ACHN (cell line): ENCODE measurements at regions not wholly inside any gene's neighbourhood (a gene's known extent, or its start where the extent isn't known, plus 50 kb on each side); places are given as distances from the start of the nearest gene placed in this dataset.
"Not testable (repeated sequence)": the region's sequence is repeated elsewhere in the genome, so short reads cannot be mapped to it uniquely, and the experiment has no call there.

Source experiments
- DNase-seq: peaks from one replicate; pipeline ENCODE4 v3.0.0-alpha.2; 2015
- in situ Hi-C: cut with HindIII; loops from 2 replicates; pipeline ENCODE4 v1.10.0; 2017; ENCODE audit warnings: low sequenced_read_pairs, low pct_ligation_motif_present, low pct_unique_long_range_greater_than_20kb

- DNase-seq: no peak
- in situ Hi-C loops: no loop called here
Measured at GRCh38 chr5:96229188-96229587, 203.9 kb downstream of the PCSK1 start.

DNA sequence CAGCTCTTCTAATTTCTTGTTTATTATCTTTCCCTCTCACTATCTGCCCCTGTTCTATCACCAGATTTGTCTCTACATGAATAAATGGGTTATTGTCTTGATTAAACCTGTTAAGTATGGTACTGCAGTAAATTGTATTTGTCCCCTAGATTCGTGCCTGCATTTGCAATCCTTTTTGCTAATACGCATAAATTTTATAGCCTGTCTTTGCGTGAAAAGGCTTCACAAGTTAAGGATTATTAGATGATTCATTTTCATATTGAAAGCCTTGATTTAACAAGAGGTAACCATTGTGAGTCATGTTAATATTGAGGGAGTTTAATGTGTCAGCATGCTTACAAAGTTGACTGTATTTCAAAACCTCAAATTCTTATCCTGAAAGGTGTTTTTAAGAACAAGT, 204.6 kb downstream of the PCSK1 start:
- no peak for DNase-seq
- in situ Hi-C loops: no loop called here

- in situ Hi-C loops: no loop called here
- no peak for DNase-seq
Measured at GRCh38 chr5:96227957-96228356, 205.1 kb downstream of the PCSK1 start.

DNA sequence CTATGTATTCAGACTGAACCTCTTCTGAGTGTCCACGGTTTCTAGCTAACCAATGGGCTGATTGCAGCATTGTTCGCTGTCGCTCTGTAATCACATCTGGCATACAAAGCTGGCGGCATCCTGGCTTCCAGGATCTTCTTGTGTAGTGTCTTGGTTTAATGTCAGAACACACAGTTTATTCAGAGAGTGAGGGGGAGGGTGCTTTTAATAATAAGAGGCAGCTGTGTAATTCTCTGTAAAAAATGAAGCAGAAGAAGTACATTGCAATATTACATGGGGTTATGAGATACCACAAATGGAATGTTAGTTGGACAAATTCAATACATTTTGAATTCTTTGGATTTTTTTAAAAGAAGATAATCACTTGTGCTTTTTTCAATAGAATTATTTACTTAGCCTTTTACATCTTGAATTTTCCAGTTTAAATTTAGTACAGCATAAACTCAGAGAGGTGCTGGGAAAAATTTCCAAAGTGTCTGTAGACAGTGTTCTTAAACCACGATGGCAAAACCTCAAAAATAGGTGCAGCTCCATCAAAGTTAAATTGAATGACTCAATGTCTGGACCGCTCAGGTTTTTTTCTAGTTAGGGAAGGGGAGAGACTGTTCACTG, 206.0 kb downstream of the PCSK1 start:
- in situ Hi-C loops: no loop called here
- peak; percentile 3 for DNase-seq

DNA sequence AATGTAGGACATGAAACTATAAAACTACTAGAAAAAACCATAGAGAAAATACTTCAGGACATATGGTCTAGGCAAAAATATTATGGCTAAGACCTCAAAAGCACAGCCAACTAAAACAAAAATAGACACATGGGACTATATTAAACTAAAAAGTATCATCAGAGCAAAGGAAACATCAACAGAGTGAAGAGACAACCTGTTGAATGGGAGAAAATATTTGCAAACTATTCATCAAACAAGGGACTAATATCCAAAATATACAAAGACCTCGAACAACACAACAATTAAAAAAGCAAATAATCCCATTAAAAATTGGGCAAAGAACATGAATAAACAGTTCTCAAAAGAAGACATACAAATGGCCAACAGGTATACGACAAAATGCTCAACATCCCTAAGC, 210.9 kb downstream of the PCSK1 start:
- no peak for DNase-seq
- in situ Hi-C loops: no loop called here

GRCh38 chr5:96220610-96221390, 212.2 kb downstream of the PCSK1 start:
- in situ Hi-C loops: no loop called here
- no peak for DNase-seq

DNA sequence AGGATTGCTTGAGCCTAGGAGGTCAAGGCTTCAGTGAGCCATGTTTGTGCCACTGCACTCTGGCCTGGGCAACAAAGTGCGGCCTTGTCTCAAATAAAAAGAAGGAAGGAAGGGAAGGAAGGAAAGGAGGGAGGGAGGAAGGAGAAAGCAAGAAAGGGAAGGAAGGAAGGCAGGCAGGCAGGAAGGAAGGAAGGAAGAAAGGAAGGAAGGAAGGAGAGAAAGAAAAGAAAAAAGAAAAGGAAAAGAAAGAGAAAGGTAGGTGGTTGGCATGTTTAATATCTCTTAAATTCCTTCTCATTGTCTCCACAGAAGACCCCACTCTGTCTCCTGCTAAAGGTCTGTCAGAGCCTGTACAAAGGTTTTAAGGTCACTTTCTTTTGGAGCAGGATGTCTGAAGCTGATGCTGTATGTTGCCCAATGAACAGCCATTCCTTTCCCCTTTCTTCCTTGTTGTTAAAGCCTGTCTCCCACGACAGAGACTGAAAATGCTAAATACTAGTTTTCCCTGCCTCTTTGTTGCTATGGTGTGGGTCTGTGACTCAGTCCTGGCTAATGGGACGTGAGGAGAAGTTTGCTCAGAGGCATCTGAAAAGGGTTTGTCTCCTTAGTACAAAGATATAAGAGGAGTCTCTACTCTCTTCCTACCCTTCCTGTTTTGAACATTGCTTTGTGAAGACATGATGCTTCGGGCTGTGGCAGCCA, 213.3 kb downstream of the PCSK1 start:
- DNase-seq: no peak
- in situ Hi-C loops: no loop called here

DNA sequence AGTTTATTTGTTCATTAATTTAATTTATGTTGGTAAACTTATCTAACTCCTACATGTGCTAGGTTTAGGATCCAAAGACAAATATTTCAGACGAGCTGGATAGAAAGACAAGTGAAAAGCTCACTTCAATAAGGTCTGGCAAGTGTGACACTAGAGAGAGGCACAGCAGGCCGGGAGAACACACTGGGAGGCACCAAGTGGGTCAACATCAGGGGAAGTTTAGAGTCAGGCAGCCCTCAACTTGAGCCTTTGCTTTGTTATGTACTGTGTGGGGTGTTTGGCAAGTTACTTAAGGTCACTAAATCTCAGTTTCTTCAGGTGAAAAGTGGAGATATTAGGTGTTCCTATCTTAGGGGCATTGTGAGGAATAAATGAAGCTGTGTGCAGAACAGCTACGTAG, 214.4 kb downstream of the PCSK1 start:
- in situ Hi-C loops: no loop called here

DNA sequence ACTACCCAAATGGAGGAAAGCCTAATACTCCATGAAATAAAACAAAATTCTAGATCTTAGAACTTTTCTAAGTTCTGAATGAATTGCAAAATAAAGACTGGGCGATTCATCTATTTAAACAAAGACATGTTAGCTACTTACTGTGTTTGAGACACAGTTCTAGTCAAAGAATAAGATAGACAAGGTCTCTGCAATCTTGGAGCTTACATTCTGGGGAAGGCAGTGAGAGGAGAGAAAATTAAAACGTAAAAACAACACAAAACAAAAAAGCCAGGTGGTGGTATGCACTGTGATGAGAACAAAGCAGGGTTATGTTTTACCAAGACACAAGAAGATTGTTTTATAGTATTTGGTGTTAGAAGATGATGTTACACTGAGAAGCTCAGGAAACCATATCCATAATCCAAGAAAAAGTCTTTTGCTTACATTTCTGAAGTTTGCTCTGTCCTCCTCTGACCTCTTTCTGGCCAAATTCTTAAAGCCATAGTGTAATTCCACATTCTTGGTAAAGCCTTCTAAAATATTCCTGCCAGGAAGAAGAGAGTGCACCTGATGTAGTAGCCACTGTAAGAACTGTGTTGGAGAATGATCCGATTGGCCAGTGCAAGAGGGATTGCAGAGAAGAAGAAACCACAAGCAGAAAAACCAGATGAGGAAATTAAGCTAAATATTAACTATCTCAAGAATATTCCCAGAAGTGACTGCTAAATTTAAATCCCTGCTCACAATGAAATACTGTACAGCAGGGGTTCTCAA, 218.4 kb downstream of the PCSK1 start:
- in situ Hi-C loops: no loop called here
- peak; percentile 23 for DNase-seq

More for the DNA sequence above, 214.4 kb downstream of the PCSK1 start:
- no peak for DNase-seq

- no peak for DNase-seq
- in situ Hi-C loops: no loop called here
Measured at GRCh38 chr5:96209829-96210228, 223.2 kb downstream of the PCSK1 start.

DNA sequence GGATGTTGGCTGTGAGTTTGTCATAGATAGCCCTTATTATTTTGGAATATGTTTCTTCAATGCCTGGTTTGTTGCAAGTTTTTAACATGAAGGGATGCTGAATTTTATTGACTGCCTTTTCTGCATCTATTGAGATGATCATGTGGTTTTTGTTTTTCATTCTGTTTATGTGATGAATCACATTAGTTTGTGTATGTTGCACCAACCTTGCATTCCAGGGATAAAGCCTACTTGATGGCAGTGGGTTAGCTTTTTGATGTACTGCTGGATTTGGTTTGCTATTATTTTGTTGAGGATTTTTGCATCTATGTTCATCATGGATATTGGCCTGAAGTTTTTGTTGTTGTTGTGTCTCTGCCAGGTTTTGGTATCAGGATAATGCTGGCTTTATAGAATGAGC, 225.6 kb downstream of the PCSK1 start:
- DNase-seq: no peak
- in situ Hi-C loops: no loop called here

DNA sequence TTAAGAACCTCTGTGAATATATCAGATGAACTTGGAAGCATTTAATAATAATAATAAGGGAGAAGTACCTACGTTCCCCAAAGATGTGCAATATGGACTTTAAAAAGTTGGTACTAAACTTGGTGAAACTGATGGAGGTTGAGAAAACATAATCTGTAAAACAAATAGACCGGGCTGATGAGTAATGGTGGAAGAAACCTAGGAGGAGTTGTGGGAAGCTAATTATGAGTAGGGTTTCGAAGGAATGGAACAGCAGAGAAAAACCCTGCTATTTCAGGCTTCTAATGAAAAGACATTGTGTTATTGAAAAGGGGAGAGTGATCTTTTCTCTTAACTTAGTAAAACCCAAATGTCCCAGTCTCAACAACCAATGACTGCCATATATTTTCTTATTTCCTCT, 229.3 kb downstream of the PCSK1 start:
- in situ Hi-C loops: no loop called here
- no peak for DNase-seq

DNA sequence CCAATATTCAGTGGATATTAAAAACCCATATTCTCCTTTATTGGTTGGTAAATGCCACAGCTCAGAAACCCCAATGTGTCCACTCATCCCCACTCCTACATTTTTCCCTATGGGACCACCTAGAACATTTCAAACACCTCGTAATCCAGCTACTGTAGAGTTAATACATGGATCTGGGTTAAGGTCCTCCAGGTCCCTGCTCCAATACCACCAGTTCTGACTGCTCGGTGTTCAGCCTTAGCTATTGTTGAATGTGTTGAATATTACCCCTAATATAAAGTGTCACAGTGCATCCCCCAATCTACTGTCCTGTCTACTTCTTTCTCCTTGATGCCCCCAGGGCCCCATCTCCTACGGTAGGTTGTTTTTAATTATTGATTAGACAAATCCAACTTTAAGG, 231.5 kb downstream of the PCSK1 start:
- no peak for DNase-seq
- in situ Hi-C loops: no loop called here

DNA sequence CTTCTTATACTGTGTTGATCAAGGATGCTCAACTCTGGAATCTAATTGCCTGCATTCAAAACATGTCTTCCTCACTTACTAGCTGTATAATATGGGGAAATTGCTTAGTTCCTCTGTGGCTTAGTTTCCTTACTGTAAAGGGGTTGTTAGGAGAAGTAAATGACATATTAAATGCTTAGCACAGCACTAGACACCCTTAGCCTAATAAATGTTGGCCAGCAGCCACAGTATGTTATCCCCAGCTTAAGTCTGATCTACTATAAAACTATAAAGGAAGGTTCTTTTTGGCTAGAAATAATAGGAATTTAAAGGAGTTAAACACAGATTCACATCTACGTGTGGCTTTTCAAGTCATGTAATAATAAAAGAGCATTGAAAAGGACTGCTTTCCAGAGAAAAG, 232.4 kb downstream of the PCSK1 start:
- no peak for DNase-seq
- in situ Hi-C loops: no loop called here

DNA sequence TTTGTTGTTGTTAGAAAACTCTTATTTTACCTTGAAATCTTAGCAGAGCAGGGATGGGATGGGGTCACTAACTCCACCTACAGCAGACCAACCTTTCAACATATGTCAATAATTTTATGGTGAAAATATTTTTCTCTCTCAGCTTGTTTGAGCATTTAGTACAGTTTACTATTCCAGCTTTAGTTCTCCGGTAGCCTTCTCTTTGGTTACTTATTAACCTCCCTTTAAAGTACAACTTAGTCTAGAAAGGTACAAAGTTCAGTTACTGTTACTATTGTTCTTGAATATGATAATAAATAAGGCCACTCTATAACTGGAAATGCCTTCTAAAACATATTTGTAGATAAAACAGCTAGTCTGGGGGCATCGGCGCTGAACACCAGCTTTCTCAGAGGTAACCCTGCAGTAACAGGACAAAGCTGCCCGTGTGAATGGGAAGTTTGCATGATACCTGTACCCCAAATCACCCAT, 233.3 kb downstream of the PCSK1 start:
- in situ Hi-C loops: no loop called here
- peak; percentile 35 for DNase-seq

- in situ Hi-C loops: no loop called here
- no peak for DNase-seq
Measured at GRCh38 chr5:96198356-96199058, 234.5 kb downstream of the PCSK1 start.

DNA sequence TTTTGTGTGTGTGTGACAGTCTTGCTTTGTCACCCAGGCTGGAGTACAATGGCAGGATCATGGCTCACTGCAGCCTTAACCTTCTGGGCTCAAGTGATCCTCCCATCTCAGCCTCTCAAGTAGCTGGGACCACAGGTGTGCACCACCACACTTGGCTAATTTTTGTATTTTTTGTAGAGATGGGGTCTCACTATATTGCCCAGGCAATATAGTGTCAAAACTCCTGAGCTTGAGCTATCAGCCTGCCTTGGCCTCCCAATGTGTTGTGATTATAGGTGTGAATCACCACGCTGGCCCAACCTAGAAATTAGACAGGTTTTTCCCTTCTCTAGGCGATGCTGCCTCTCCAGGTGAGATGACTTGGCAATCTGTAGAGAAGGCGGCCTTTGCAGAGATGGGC, 235.3 kb downstream of the PCSK1 start:
- DNase-seq, in situ Hi-C loops: not testable (repeated sequence)

DNA sequence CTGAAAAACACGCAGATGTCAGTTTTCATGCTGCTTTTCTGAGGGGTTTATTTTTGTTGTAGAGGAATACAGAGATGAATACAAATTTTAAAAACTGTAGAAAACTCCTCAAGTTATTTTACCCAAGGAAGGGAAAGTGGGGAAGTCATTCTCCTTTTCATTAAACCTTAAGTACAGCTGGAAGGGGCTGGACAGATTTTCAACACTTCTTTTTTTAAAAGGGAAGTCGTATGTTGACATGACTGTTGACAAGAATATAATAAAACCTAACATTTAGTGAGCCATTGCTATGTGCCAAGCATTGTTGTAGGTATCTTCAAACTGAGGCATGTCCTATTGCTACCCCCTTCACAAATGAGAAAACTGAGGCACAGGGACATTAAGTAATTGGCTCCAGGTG, 235.7 kb upstream of the ELL2 start:
- DNase-seq: no peak
- in situ Hi-C loops: no loop called here
